OCI-LY1 (cell line): ENCODE measurements at regions not wholly inside any gene's neighbourhood (a gene's known extent, or its start where the extent isn't known, plus 50 kb on each side); places are given as distances from the start of the nearest gene placed in this dataset.

Experiments
- H2AFZ ChIP-seq: fragments of 200-600 bp; sonication (generic), shearing (Covaris generic); 2 replicates; pipeline ENCODE4 v1.6.0; 2014; ENCODE audit warnings: antibody characterized with exemption, mild to moderate bottlenecking, low read length
- H3F3A ChIP-seq: fragments of 200-600 bp; sonication (generic), shearing (Covaris generic); 2 replicates; pipeline ENCODE4 v1.6.0; 2014; ENCODE audit warnings: mild to moderate bottlenecking, antibody characterized with exemption, low read length, moderate library complexity; ENCODE audit not compliant: insufficient read depth
- H3K27ac ChIP-seq: fragments of 200-600 bp; sonication (generic); 2 replicates; pipeline ENCODE4 v1.5.1; 2014; ENCODE audit warnings: low read length, mixed run types, mild to moderate bottlenecking, low read depth; ENCODE audit not compliant: poor library complexity, severe bottlenecking
- H3K27me3 ChIP-seq: fragments of 200-600 bp; sonication (generic); 2 replicates; pipeline ENCODE4 v1.6.0; 2014; ENCODE audit warnings: antibody characterized with exemption, mild to moderate bottlenecking, low read length, moderate library complexity; ENCODE audit not compliant: insufficient read depth
- H3K36me3 ChIP-seq: fragments of 200-600 bp; sonication (generic); 2 replicates; pipeline ENCODE4 v1.6.1; 2014; ENCODE audit warnings: mild to moderate bottlenecking, antibody characterized with exemption, low read length, moderate library complexity, mixed read lengths; ENCODE audit not compliant: insufficient read depth
- H3K4me1 ChIP-seq: fragments of 200-600 bp; sonication (generic); 2 replicates; pipeline ENCODE4 v1.5.1; 2014; ENCODE audit warnings: mild to moderate bottlenecking, low read length, moderate library complexity; ENCODE audit not compliant: insufficient read depth, severe bottlenecking
- H3K4me2 ChIP-seq: fragments of 200-600 bp; sonication (generic), shearing (Covaris generic); 2 replicates; pipeline ENCODE4 v1.6.1; 2014; ENCODE audit warnings: low read length
- H3K4me3 ChIP-seq: fragments of 200-600 bp; sonication (generic); 2 replicates; pipeline ENCODE4 v1.5.1; 2014; ENCODE audit warnings: low read length, low read depth, mild to moderate bottlenecking, mixed read lengths; ENCODE audit not compliant: poor library complexity, severe bottlenecking
- H3K79me2 ChIP-seq: fragments of 200-600 bp; shearing (Covaris generic); 2 replicates; pipeline ENCODE4 v1.6.1; 2016; ENCODE audit warnings: mixed run types, low read length, mixed read lengths; ENCODE audit not compliant: insufficient read depth
- H3K9ac ChIP-seq: fragments of 200-600 bp; sonication (generic), shearing (Covaris generic); 2 replicates; pipeline ENCODE4 v1.6.1; 2014; ENCODE audit warnings: mild to moderate bottlenecking, low read length, mixed read lengths
- H3K9me2 ChIP-seq: fragments of 200-600 bp; sonication (generic), shearing (Covaris generic); 2 replicates; pipeline ENCODE4 v1.6.1; 2014; ENCODE audit warnings: low read depth, mild to moderate bottlenecking, low read length, mixed read lengths
- H3K9me3 ChIP-seq: fragments of 200-600 bp; shearing (Covaris generic); 2 replicates; pipeline ENCODE4 v1.6.1; 2014; ENCODE audit warnings: low read length, mixed read lengths
- H4K20me1 ChIP-seq: fragments of 200-600 bp; sonication (generic), shearing (Covaris generic); 2 replicates; pipeline ENCODE4 v1.6.0; 2016; ENCODE audit warnings: mild to moderate bottlenecking, low read length; ENCODE audit not compliant: insufficient read depth
- EZH2 ChIP-seq: fragments of 200-600 bp; sonication (generic), shearing (Covaris generic); IDR thresholded peaks from 2 replicates; pipeline ENCODE4 v1.8.0; 2017; ENCODE audit warnings: borderline replicate concordance, mixed run types, mild to moderate bottlenecking, antibody characterized with exemption, low read length, moderate library complexity, mixed read lengths
- TF ChIP-seq, protein P1 (sequence below): fragments of 200-600 bp; sonication (generic), shearing (Covaris generic); IDR thresholded peaks from 2 replicates; pipeline ENCODE4 v1.5.1; 2017; ENCODE audit warnings: mild to moderate bottlenecking, antibody characterized with exemption, low read length, moderate library complexity, mixed read lengths

DNA sequence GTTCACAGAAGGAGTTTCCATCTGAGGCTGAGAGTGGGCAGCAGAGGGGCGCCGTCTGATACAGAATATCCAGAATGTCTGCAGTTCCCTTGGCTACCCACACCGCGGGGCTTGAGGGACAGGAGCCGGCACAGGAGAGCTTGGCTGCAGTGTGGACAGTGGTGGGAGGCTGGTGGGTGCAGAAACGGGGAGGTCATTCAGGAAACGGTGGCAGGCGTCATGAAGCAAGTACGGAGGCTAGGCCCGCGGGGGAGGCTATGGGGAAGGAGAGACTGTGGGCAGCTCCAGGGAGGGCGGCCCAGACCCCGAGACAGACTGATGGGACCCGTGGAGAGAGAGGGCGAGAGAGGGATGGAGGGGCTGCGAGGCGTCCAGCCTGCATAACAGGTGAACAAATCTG lies 55.2 kb upstream of the UQCRFS1 start:
- Histone ChIP-seq H3K9ac (no peak overlapping the region), H3K9me2 (no peaks in the 10 kb centered on the region), H3F3A (no peaks in the 10 kb centered on the region), H3K79me2 (no peaks in the 10 kb centered on the region), H3K4me2 (no peak overlapping the region), H3K4me3 (no peak overlapping the region), H3K27ac (no peak overlapping the region), H2AFZ (no peak overlapping the region), H3K27me3 (no peaks in the 10 kb centered on the region; the same call in 1 of the 2 replicates), H4K20me1 (no peaks in the 10 kb centered on the region), H3K4me1 (no peaks in the 10 kb centered on the region), H3K9me3 (no peaks in the 10 kb centered on the region), H3K36me3 (no peaks in the 10 kb centered on the region)
- TF ChIP-seq EZH2: no peak
- TF ChIP-seq, protein P1, sequence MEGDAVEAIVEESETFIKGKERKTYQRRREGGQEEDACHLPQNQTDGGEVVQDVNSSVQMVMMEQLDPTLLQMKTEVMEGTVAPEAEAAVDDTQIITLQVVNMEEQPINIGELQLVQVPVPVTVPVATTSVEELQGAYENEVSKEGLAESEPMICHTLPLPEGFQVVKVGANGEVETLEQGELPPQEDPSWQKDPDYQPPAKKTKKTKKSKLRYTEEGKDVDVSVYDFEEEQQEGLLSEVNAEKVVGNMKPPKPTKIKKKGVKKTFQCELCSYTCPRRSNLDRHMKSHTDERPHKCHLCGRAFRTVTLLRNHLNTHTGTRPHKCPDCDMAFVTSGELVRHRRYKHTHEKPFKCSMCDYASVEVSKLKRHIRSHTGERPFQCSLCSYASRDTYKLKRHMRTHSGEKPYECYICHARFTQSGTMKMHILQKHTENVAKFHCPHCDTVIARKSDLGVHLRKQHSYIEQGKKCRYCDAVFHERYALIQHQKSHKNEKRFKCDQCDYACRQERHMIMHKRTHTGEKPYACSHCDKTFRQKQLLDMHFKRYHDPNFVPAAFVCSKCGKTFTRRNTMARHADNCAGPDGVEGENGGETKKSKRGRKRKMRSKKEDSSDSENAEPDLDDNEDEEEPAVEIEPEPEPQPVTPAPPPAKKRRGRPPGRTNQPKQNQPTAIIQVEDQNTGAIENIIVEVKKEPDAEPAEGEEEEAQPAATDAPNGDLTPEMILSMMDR: no peak

DNA sequence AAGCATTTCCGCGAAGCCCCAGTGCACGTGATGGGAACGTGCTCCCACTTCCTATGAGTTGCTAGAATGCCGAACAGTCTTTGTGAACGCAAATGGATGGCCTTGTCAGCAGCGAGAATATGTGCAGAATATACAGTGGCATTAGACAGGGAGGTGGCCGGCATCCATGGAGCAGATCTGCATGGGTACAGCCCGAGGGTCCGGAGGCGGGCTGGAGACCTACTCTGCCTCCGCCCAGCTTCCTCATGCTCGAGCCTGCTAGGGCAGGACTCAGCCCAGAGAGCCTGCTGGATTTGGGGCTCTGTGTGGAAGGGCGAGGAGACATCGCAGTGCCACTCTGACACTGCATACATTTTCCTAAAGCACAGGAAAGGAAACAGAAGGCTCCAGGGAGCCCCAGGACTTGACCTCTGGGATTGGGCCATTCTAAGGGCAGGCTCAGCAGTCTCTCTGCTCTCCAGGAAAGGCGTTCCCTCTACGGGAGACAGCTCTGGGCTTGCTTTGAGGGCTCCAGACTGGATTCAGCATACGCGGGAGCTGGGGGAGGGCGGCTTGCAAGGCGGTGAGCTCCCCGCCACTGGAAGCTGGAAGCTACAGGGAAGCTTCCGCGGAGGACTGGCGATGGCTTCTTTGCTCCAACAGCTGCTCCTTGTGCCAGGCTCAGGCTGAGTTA lies 55.9 kb upstream of the UQCRFS1 start:
- Histone ChIP-seq H3K4me1 (no peaks in the 10 kb centered on the region), H3K9ac (no peak overlapping the region), H4K20me1 (no peaks in the 10 kb centered on the region), H3K4me2 (no peak overlapping the region), H3F3A (no peaks in the 10 kb centered on the region), H3K27ac (no peak overlapping the region), H2AFZ (no peak overlapping the region), H3K27me3 (no peaks in the 10 kb centered on the region; the same call in 1 of the 2 replicates), H3K9me2 (no peaks in the 10 kb centered on the region), H3K9me3 (no peaks in the 10 kb centered on the region), H3K79me2 (no peaks in the 10 kb centered on the region), H3K36me3 (no peaks in the 10 kb centered on the region), H3K4me3 (no peak overlapping the region)
- no peak for TF ChIP-seq EZH2
- TF ChIP-seq, protein P1: no peak

DNA sequence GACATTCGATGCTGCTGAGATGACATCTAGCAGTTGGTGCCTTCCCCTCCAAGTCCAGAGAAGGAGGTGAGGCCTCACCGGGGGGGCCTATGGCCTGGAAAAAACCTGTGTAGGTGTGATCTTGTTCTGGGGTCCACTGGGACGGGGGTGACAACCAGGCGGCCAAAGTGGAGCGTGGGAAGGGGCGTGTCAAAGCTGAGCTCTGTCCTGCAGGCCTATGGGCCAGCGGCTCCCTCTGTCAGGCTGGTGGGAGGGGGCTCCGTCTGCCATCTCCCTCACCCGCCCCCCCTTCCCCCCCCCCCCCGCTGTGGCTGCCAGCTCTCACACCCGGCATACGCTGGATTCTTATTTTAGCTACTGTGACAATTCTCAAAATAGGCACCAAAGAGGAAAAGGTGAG lies 56.7 kb upstream of the UQCRFS1 start:
- no peaks in the 10 kb centered on the region for H3K79me2 ChIP-seq
- no peak overlapping the region for H3K4me2 ChIP-seq
- no peak for TF ChIP-seq EZH2
- TF ChIP-seq, protein P1: no peak
- H3K36me3 ChIP-seq: no peaks in the 10 kb centered on the region
- H3K4me3 ChIP-seq: no peak overlapping the region
- no peaks in the 10 kb centered on the region for H3K9me2 ChIP-seq
- H3K4me1 ChIP-seq: no peaks in the 10 kb centered on the region
- H3F3A ChIP-seq: no peaks in the 10 kb centered on the region
- H3K9me3 ChIP-seq: no peaks in the 10 kb centered on the region
- no peak overlapping the region for H3K27ac ChIP-seq
- H3K9ac ChIP-seq: no peak overlapping the region
- no peaks in the 10 kb centered on the region for H4K20me1 ChIP-seq
- no peaks in the 10 kb centered on the region; the same call in 1 of the 2 replicates for H3K27me3 ChIP-seq
- H2AFZ ChIP-seq: no peak overlapping the region
